Stimulated activated naive B cell treated with anti-CD40 and anti-IgM and Interleukin-4, amounts not matched to agents 10 μg/mL and 1 μg/mL and 100 μg/mL, for 72 hours (primary cell): ENCODE measurements at regions not wholly inside any gene's neighbourhood (a gene's known extent, or its start where the extent isn't known, plus 50 kb on each side); places are given as distances from the start of the nearest gene placed in this dataset.

Experiments used
- ATAC-seq, 2 donors: fragments of 150-1000 bp; cut with Tn5 transposase; replicated peaks; 2 replicates each; pipeline ENCODE4 v1.10.0; 2021; ENCODE audit warnings: moderate library complexity in 1 of 2
- DNase-seq: peaks from one replicate; pipeline ENCODE4 v3.0.0; 2021
- H3K27ac Mint-ChIP-seq: one replicate; pipeline ENCODE4 v1.8.0; 2022; ENCODE audit warnings: mild to moderate bottlenecking, mixed read lengths
- H3K27me3 Mint-ChIP-seq, 2 donors: one replicate each; pipeline ENCODE4 v1.8.0; 2022; ENCODE audit warnings: mixed read lengths in 2 of 2
- H3K36me3 Mint-ChIP-seq, 2 donors: one replicate each; pipeline ENCODE4 v1.8.0; 2022; ENCODE audit warnings: mixed read lengths in 2 of 2, mild to moderate bottlenecking in 1 of 2
- H3K4me1 Mint-ChIP-seq, 2 donors: one replicate each; pipeline ENCODE4 v1.8.0; 2022; ENCODE audit warnings: mixed read lengths in 2 of 2, mild to moderate bottlenecking in 1 of 2
- H3K4me3 Mint-ChIP-seq, 2 donors: one replicate each; pipeline ENCODE4 v1.8.0; 2022; ENCODE audit warnings: mild to moderate bottlenecking in 2 of 2, mixed read lengths in 2 of 2, moderate library complexity in 1 of 2
- H3K9me3 Mint-ChIP-seq, 2 donors: one replicate each; pipeline ENCODE4 v1.8.0; 2022; ENCODE audit warnings: mixed read lengths in 2 of 2, mild to moderate bottlenecking in 1 of 2

DNA sequence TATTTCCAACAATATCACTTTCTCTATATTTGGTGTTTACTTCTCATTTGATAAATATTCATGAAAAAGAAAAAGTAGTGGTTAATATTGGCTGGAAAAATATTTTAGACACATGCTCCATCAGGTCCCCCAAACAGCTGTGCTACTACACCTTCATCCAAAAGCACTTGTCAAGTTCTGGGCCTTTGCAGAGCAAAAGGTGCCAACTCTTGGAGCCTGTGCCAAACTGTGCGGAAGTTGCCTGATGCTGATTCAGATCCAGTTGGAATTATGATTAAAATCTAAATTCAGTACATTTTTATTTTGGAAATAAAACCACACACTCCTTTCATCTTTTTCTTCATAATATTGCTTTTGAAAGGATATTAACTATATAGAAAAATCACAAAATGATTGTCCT, 1497.4 kb upstream of the CADM2 start:
- Mint-ChIP-seq H3K36me3 (no peaks in the 10 kb centered on the region), H3K27ac (no peak overlapping the region), H3K4me3 (no peak overlapping the region), H3K9me3 (no peaks in the 10 kb centered on the region), H3K27me3 (no peaks in the 10 kb centered on the region), H3K4me1 (no peaks in the 10 kb centered on the region)
- DNase-seq (no peak), ATAC-seq (no peak)

GRCh38 chr3:83477563-83477962, 1481.2 kb upstream of the CADM2 start:
- DNase-seq: no peak
- ATAC-seq: no peak
- H3K4me3 Mint-ChIP-seq: no peak overlapping the region
- H3K9me3 Mint-ChIP-seq: peaks cover 4% of the 10 kb centered on the region in 2 donors
- no peaks in the 10 kb centered on the region for H3K4me1 Mint-ChIP-seq
- no peak overlapping the region for H3K27ac Mint-ChIP-seq
- H3K36me3 Mint-ChIP-seq: no peaks in the 10 kb centered on the region
- no peaks in the 10 kb centered on the region for H3K27me3 Mint-ChIP-seq

GRCh38 chr3:83482402-83483070, 1476.3 kb upstream of the CADM2 start:
- Mint-ChIP-seq H3K4me1 (no peaks in the 10 kb centered on the region), H3K9me3 (peaks cover 0 to 3% of the 10 kb centered on the region in 2 donors), H3K27ac (no peak overlapping the region), H3K4me3 (no peak overlapping the region), H3K36me3 (no peaks in the 10 kb centered on the region), H3K27me3 (no peaks in the 10 kb centered on the region)
- no peak for ATAC-seq
- no peak for DNase-seq

DNA sequence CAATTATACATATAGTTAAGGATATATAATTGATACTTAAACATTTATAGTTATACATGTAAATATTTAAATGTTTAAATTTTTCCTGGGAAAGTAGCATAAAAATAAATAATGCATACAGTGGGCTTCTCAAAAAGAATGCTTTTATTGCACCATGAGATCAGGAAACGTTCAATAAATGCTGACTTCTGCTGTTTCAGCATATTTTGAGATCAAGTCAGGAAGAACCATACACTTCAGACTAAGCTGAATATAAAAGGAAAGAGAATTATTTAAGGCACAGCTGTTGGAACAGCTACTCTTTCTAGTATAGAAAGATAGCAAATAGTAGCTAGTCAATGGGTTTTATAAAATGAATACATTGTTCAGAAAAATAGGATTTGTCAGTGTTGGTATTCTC, 1462.3 kb upstream of the CADM2 start:
- Mint-ChIP-seq H3K27ac (no peak overlapping the region), H3K27me3 (no peaks in the 10 kb centered on the region), H3K36me3 (no peaks in the 10 kb centered on the region), H3K4me1 (no peaks in the 10 kb centered on the region), H3K4me3 (no peak overlapping the region), H3K9me3 (peaks cover 0 to 2% of the 10 kb centered on the region in 2 donors)
- ATAC-seq (no peak), DNase-seq (no peak)

DNA sequence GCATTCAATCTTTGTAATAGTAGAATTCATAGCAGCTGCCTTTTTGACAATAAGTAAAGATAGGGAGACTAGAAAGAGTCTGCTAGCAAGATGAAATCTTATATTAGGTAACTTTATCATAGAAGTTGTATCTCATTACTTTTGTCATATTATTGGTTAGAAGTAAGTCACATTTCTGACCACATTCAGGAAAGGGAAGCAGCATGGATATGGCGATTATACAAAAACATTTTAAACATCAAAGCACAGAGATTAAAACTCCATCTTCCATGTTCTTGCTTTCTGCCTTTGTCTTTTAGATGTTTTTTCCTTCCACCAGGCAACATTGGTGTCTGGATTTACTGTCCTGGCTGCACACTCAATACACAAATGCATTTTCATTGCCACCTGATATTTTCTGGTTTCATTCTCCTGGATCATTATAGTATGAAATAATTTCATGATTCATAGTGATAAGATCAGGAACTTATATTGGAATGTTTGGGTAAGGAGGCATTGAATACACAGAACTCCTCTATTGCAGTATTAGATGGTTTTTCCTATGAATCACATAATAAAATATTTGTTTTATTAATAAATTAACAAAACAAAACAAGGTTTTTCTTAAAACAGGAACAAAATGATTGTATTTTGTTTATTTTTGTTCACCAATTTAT, 1460.3 kb upstream of the CADM2 start:
- H3K4me1 Mint-ChIP-seq: no peaks in the 10 kb centered on the region
- no peak overlapping the region for H3K4me3 Mint-ChIP-seq
- no peak for DNase-seq
- H3K9me3 Mint-ChIP-seq: peaks cover 0 to 2% of the 10 kb centered on the region in 2 donors
- no peak overlapping the region for H3K27ac Mint-ChIP-seq
- no peaks in the 10 kb centered on the region for H3K36me3 Mint-ChIP-seq
- no peak for ATAC-seq
- no peaks in the 10 kb centered on the region for H3K27me3 Mint-ChIP-seq

GRCh38 chr3:83500422-83500821, 1458.4 kb upstream of the CADM2 start:
- H3K36me3 Mint-ChIP-seq: no peaks in the 10 kb centered on the region
- no peak overlapping the region for H3K27ac Mint-ChIP-seq
- no peaks in the 10 kb centered on the region for H3K4me1 Mint-ChIP-seq
- no peaks in the 10 kb centered on the region for H3K27me3 Mint-ChIP-seq
- peaks cover 0 to 2% of the 10 kb centered on the region in 2 donors for H3K9me3 Mint-ChIP-seq
- H3K4me3 Mint-ChIP-seq: no peak overlapping the region
- DNase-seq (no peak), ATAC-seq (peak in 1 of 2 donors; percentile 12)

- H3K27me3 Mint-ChIP-seq: no peaks in the 10 kb centered on the region
- peaks cover 0 to 2% of the 10 kb centered on the region in 2 donors for H3K9me3 Mint-ChIP-seq
- DNase-seq: no peak
- H3K4me1 Mint-ChIP-seq: no peaks in the 10 kb centered on the region
- no peaks in the 10 kb centered on the region for H3K36me3 Mint-ChIP-seq
- no peak for ATAC-seq
- H3K27ac Mint-ChIP-seq: no peak overlapping the region
- H3K4me3 Mint-ChIP-seq: no peak overlapping the region
Observed at GRCh38 chr3:83500931-83501330, 1457.9 kb upstream of the CADM2 start.

DNA sequence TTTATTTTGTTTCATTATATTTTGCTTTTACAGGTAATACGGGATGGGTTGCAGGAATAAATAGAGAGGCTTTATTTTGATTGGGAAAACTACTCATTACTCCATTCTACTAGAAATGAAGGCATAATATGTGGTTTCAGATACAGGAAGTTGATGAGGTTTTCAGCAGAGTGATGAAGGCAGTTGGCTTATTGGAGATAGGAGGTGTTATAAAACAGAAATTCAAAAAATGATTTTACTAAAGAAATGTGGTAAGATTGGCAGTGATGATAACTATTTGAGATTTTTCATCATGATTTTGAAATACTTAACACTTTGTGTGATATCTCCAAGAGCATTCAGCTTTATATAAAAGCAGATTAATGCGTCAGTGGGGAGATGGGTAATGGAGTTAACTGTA, 1445.7 kb upstream of the CADM2 start:
- H3K27me3 Mint-ChIP-seq: no peaks in the 10 kb centered on the region
- DNase-seq (no peak), ATAC-seq (no peak)
- no peak overlapping the region for H3K4me3 Mint-ChIP-seq
- no peak overlapping the region for H3K27ac Mint-ChIP-seq
- peaks cover 0 to 3% of the 10 kb centered on the region in 2 donors for H3K9me3 Mint-ChIP-seq
- no peaks in the 10 kb centered on the region for H3K4me1 Mint-ChIP-seq
- H3K36me3 Mint-ChIP-seq: no peaks in the 10 kb centered on the region

- Mint-ChIP-seq H3K27me3 (no peaks in the 10 kb centered on the region), H3K4me1 (no peaks in the 10 kb centered on the region), H3K9me3 (peaks cover 0 to 3% of the 10 kb centered on the region in 2 donors), H3K4me3 (no peak overlapping the region), H3K27ac (no peak overlapping the region), H3K36me3 (no peaks in the 10 kb centered on the region)
- no peak for DNase-seq
- no peak for ATAC-seq
Observed at GRCh38 chr3:83513677-83514076, 1445.1 kb upstream of the CADM2 start.

DNA sequence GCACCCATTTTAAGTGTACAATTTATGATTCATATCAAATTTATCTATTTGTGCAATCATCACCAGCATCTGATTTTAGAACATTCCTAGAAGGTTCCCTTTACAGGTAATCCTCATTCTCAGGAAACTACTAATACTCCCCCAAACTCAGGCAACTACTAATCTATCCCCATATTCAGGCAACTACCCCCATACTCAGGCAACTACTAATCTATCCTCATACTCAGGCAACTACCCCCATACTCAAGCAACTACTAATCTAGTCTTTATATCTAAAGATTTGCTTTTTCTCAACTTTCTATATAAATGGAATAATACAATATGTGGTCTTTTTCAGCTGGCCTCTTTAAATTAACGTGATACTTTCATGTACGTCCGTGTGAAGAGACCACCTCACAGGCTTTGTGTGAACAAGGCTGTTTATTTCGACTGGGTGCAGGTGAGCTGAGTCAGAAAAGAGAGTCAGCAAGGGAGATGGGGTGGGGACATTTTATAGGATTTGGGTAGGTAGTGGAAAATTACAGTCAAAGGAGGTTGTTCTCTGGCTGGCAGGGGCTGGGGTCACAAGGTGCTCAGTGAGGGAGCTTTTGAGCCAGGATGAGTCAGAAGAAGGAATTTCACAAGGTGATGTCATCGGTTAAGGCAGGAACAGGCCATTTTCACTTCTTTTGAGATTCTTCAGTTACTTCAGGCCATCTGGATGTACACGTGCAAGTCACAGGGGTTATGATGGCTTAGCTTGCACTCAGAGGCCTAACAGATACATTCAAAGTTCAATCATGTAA, 1444.5 kb upstream of the CADM2 start:
- no peaks in the 10 kb centered on the region for H3K4me1 Mint-ChIP-seq
- no peak overlapping the region for H3K4me3 Mint-ChIP-seq
- H3K27ac Mint-ChIP-seq: no peak overlapping the region
- DNase-seq (no peak), ATAC-seq (no peak)
- no peaks in the 10 kb centered on the region for H3K36me3 Mint-ChIP-seq
- peaks cover 0 to 3% of the 10 kb centered on the region in 2 donors for H3K9me3 Mint-ChIP-seq
- no peaks in the 10 kb centered on the region for H3K27me3 Mint-ChIP-seq

DNA sequence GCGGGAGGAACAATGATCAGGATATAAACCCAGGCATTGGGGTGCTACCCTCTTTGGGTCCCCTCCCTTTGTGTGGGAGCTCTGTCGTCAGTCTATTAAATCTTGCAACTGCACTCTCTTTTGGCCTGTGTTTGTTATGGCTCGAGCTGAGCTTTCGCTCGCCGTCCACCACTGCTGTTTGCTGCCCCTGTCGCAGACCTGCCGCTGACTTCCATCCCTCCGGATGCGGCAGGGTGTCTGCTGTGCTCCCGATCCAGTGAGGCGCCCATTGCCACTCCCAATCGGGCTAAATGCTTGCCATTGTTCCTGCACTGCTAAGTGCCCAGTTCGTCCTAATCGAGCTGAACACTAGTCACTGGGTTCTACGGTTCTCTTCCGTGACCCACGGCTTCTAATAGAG, 1443.7 kb upstream of the CADM2 start:
- Mint-ChIP-seq H3K27me3 (no peaks in the 10 kb centered on the region), H3K36me3 (no peaks in the 10 kb centered on the region), H3K4me1 (no peaks in the 10 kb centered on the region), H3K9me3 (no peaks in the 10 kb centered on the region), H3K4me3 (no peak overlapping the region), H3K27ac (no peak overlapping the region)
- ATAC-seq: no peak
- no peak for DNase-seq

- H3K4me3 Mint-ChIP-seq: no peak overlapping the region
- DNase-seq (no peak), ATAC-seq (peak; percentile 67)
- no peaks in the 10 kb centered on the region for H3K9me3 Mint-ChIP-seq
- H3K27me3 Mint-ChIP-seq: no peaks in the 10 kb centered on the region
- no peaks in the 10 kb centered on the region for H3K36me3 Mint-ChIP-seq
- no peaks in the 10 kb centered on the region for H3K4me1 Mint-ChIP-seq
- no peak overlapping the region for H3K27ac Mint-ChIP-seq
Observed at GRCh38 chr3:83523470-83524073, 1435.2 kb upstream of the CADM2 start.

DNA sequence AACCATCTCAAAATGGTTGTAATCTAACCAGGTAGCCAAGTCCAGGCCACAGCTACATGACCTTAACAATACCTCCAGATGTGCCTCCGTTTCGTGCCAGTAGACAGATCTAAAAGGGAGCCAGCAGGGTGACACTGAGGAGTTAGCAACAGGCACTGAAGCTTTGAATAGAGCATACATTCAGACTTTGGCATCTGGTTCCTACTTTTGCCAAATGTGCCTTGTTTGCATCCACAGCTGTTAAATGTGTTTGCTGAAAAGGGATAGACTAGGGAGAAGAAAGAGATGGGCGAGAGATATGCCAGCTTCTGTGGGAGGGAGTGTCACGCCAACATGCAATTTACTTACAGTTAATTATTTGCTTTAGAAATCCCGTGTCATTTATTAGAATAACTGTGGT, 1433.9 kb upstream of the CADM2 start:
- H3K4me3 Mint-ChIP-seq: no peak overlapping the region
- no peak overlapping the region for H3K27ac Mint-ChIP-seq
- no peaks in the 10 kb centered on the region for H3K9me3 Mint-ChIP-seq
- no peaks in the 10 kb centered on the region for H3K36me3 Mint-ChIP-seq
- ATAC-seq (no peak), DNase-seq (no peak)
- no peaks in the 10 kb centered on the region for H3K27me3 Mint-ChIP-seq
- H3K4me1 Mint-ChIP-seq: no peaks in the 10 kb centered on the region

GRCh38 chr3:83559082-83559481, 1399.7 kb upstream of the CADM2 start:
- H3K27ac Mint-ChIP-seq: no peak overlapping the region

More at GRCh38 chr3:83559082-83559481, 1399.7 kb upstream of the CADM2 start:
- Mint-ChIP-seq H3K4me3 (no peak overlapping the region), H3K36me3 (no peaks in the 10 kb centered on the region), H3K27me3 (no peaks in the 10 kb centered on the region), H3K4me1 (peaks cover 0 to 2% of the 10 kb centered on the region in 2 donors), H3K9me3 (peaks cover 3 to 8% of the 10 kb centered on the region in 2 donors)
- ATAC-seq (peak; percentile 51 to 71), DNase-seq (no peak)
